DND-41 (cell line): ENCODE measurements at regions not wholly inside any gene's neighbourhood (a gene's known extent, or its start where the extent isn't known, plus 50 kb on each side); places are given as distances from the start of the nearest gene placed in this dataset.

Experiments
- EZH2 ChIP-seq: IDR thresholded peaks from 3 replicates; pipeline ENCODE4 v1.6.1; 2012; ENCODE audit warnings: borderline replicate concordance, low read depth, mild to moderate bottlenecking, moderate library complexity, low read length, inconsistent platforms; ENCODE audit not compliant: severe bottlenecking
- TF ChIP-seq, protein P1 (sequence below): IDR thresholded peaks from 2 replicates; pipeline ENCODE4 v1.5.1; 2012; ENCODE audit warnings: borderline replicate concordance, low read length, moderate library complexity, mild to moderate bottlenecking; ENCODE audit not compliant: poor library complexity, severe bottlenecking; ENCODE audit errors: extremely low read depth

DNA sequence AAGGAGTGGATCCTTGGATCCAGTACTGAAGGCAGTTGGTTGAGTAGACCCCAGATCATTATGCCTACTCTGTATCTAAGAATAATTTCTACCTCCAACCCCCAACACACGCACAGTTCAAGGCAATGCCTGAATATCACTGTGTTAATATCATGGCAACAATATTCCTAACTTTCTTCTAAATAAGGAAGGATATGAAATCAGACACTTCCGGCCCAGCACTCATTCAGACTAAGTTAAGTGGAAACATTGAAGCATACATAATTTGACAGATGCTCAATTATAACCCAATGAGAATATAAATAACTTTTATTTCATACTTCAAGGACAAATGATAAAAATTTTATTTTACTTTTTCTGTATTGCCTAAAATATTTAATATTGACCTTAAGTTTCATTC is 153.6 kb upstream of the COL3A1 start:
- TF ChIP-seq, protein P1, sequence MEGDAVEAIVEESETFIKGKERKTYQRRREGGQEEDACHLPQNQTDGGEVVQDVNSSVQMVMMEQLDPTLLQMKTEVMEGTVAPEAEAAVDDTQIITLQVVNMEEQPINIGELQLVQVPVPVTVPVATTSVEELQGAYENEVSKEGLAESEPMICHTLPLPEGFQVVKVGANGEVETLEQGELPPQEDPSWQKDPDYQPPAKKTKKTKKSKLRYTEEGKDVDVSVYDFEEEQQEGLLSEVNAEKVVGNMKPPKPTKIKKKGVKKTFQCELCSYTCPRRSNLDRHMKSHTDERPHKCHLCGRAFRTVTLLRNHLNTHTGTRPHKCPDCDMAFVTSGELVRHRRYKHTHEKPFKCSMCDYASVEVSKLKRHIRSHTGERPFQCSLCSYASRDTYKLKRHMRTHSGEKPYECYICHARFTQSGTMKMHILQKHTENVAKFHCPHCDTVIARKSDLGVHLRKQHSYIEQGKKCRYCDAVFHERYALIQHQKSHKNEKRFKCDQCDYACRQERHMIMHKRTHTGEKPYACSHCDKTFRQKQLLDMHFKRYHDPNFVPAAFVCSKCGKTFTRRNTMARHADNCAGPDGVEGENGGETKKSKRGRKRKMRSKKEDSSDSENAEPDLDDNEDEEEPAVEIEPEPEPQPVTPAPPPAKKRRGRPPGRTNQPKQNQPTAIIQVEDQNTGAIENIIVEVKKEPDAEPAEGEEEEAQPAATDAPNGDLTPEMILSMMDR: no peak
- no peak for TF ChIP-seq EZH2
